HepG2 (cell line): ENCODE measurements at regions not wholly inside any gene's neighbourhood (a gene's known extent, or its start where the extent isn't known, plus 50 kb on each side); places are given as distances from the start of the nearest gene placed in this dataset.
A peak's percentile ranks its signal among the peaks of the same experiment; 100 is the strongest.

ENCODE experiments used
- ATAC-seq: fragments of 200-7000 bp; cut with Tn5 transposase; 3 replicates; pipeline ENCODE4 v1.9.1; 2020; ENCODE audit warnings: mild to moderate bottlenecking, moderate library complexity
- BruUV-seq: library from RNA; stranded (reverse); fragments of 400-500 nt; replicated peaks from 2 replicates; lab custom pipeline; 2021; lab: Mats Ljungman, UMichigan
- CTCF ChIA-PET: fragments of 300-600 bp; formaldehyde crosslinking; extraction: SDS; loops from one replicate; lab custom pipeline; 2021; ENCODE audit warnings: low total read pairs, inconsistent platforms, low intra/inter-chr PET ratio; lab: Yijun Ruan, JAX
- POLR2A ChIA-PET: fragments of 350-600 bp; sonication (Branson Sonifier 250); formaldehyde crosslinking; loops from one replicate; lab custom pipeline; 2020; ENCODE audit warnings: antibody characterized with exemption, inconsistent platforms; lab: Yijun Ruan, JAX
- DNase-seq: peaks from one replicate; pipeline ENCODE4 v3.0.0-alpha.2; 2015; ENCODE audit warnings: low spot score
- FAIRE-seq: peaks from 3 replicates; lab custom pipeline; 2011; peaks lifted over from hg19 to GRCh38; lab: Jason Lieb, UNC
- H2AFZ ChIP-seq: one replicate; pipeline ENCODE4 v1.6.1; 2011; ENCODE audit warnings: low read length, inconsistent platforms
- H3K27ac ChIP-seq: fragments of 300-600 bp; 3 replicates; pipeline ENCODE4 v1.8.0; 2011; ENCODE audit warnings: mixed run types, mild to moderate bottlenecking, mixed read lengths, low read length, inconsistent platforms; ENCODE audit not compliant: insufficient read depth; ENCODE audit errors: extremely low read length
- H3K27me3 ChIP-seq, 2 experiments: fragments of 200-600 bp in 1 of 2; 2 replicates in 1 of 2; 3 replicates in 1 of 2; pipeline versions ENCODE4 v1.6.0 to v1.8.0; 2011; ENCODE audit warnings: low read length in 2 of 2, mild to moderate bottlenecking in 2 of 2, moderate library complexity in 2 of 2, inconsistent platforms in 1 of 2; ENCODE audit not compliant: insufficient read depth in 2 of 2, control insufficient read depth in 1 of 2
- H3K36me3 ChIP-seq, 2 experiments: fragments of 200-600 bp in 1 of 2; replicated peaks in 1 of 2; 2 replicates in 1 of 2; 3 replicates in 1 of 2; pipeline versions ENCODE4 v1.5.1 to v1.8.0; 2011; ENCODE audit warnings: low read length in 2 of 2, inconsistent platforms in 1 of 2; ENCODE audit not compliant: insufficient read depth in 2 of 2, control insufficient read depth in 1 of 2
- H3K4me1 ChIP-seq: 2 replicates; pipeline ENCODE4 v1.5.1; 2012; ENCODE audit warnings: low read length, inconsistent platforms; ENCODE audit not compliant: insufficient read depth
- H3K4me2 ChIP-seq: 2 replicates; pipeline ENCODE4 v1.6.0; 2011; ENCODE audit warnings: low read depth, low read length, inconsistent platforms
- H3K4me3 ChIP-seq, 3 experiments: fragments of 200-600 bp in 1 of 3; sonication (generic), shearing (Covaris generic) in 1 of 3; replicated peaks in 1 of 3; 2 replicates each; pipeline ENCODE4 v1.5.1; 2011 to 2016; ENCODE audit warnings: low read length in 3 of 3, inconsistent platforms in 2 of 3, low read depth in 2 of 3, mild to moderate bottlenecking in 2 of 3, control low read depth in 1 of 3, mixed read lengths in 1 of 3; ENCODE audit not compliant: insufficient read depth in 1 of 3
- H3K79me2 ChIP-seq: one replicate; pipeline ENCODE4 v1.6.1; 2011; ENCODE audit warnings: low read length, inconsistent platforms; ENCODE audit not compliant: insufficient read depth
- H3K9ac ChIP-seq: 2 replicates; pipeline ENCODE4 v1.6.0; 2011; ENCODE audit warnings: mild to moderate bottlenecking, low read depth, low read length, inconsistent platforms; ENCODE audit not compliant: insufficient read depth
- H3K9me3 ChIP-seq: 2 replicates; pipeline ENCODE4 v1.5.1; 2012; ENCODE audit warnings: mild to moderate bottlenecking, low read length
- H4K20me1 ChIP-seq: 2 replicates; pipeline ENCODE4 v1.6.0; 2011; ENCODE audit warnings: inconsistent platforms, mild to moderate bottlenecking, low read length, moderate library complexity; ENCODE audit not compliant: insufficient read depth
- HNF4A ChIP-seq: sonication (generic); formaldehyde crosslinking; IDR thresholded peaks from 2 replicates; pipeline ENCODE4 v1.4.0; 2020; ENCODE audit warnings: missing genetic modification reagents
- MAFF ChIP-seq: IDR thresholded peaks from 2 replicates; pipeline ENCODE4 v1.6.1; 2011; ENCODE audit warnings: low read depth, low read length, improper control_type of control experiment
- MAFK ChIP-seq, 2 experiments: IDR thresholded peaks in 1 of 2; conservative IDR thresholded peaks in 1 of 2; 2 replicates each; pipeline ENCODE4 v1.6.1; 2011; ENCODE audit warnings: improper control_type of control experiment in 2 of 2, low read length in 2 of 2
- POGZ ChIP-seq: sonication (generic); formaldehyde crosslinking; IDR thresholded peaks from 2 replicates; pipeline ENCODE4 v1.4.0; 2020; ENCODE audit warnings: mild to moderate bottlenecking, missing genetic modification reagents
- STAG1 ChIP-seq: sonication (generic); formaldehyde crosslinking; IDR thresholded peaks from 2 replicates; pipeline ENCODE4 v1.4.0; 2020; ENCODE audit warnings: missing genetic modification reagents
- WGBS: methylation state at CpG from one replicate; pipeline ENCODE4 v1.1.6; 2017; ENCODE audit warnings: low lambda C conversion rate; 5-methylcytosine and 5-hydroxymethylcytosine counted together
- in situ Hi-C: cut with HindIII; loops from 2 replicates; pipeline ENCODE4 v1.10.0; 2017; ENCODE audit warnings: low pct_unique_long_range_greater_than_20kb; ENCODE audit not compliant: extremely low pct_ligation_motif_present
- intact Hi-C: fragments of 100-400 bp; cut with micrococcal nuclease; formaldehyde crosslinking; loops from one replicate; pipeline ENCODE4 v1.10.0; 2022; ENCODE audit not compliant: unreplicated experiment
- TF ChIP-seq, protein P1 (sequence below): sonication (generic); formaldehyde crosslinking; IDR thresholded peaks from 2 replicates; pipeline ENCODE4 v1.5.0; 2020; ENCODE audit warnings: mild to moderate bottlenecking, missing genetic modification reagents, moderate library complexity

DNA sequence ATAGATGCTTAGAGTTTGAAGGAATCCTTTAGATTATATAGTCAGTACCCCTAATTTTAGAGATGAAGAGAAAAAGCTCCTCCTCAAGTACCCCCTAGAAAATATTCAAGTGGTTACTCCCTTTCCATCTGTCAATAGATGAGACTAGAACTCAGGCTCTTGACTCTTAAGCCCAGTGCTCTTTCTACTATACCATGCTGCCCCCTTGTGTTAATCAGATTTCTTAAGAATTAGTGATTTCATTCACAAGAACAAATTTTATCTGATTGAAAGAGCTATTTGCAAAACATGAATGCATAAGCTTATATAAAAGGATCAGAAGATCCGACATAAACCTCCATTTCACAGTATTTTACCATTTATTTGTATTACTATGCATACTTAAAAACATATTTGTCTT lies 179.3 kb downstream of the TFEC start:
- Histone ChIP-seq H3K27ac (no peak overlapping the region), H2AFZ (no peak overlapping the region), H3K36me3 (no peaks in the 10 kb centered on the region), H3K4me3 (no peak overlapping the region), H3K27me3 (no peaks in the 10 kb centered on the region; a peak in 1 of 5 replicates), H3K79me2 (no peaks in the 10 kb centered on the region), H3K9ac (no peak overlapping the region), H3K9me3 (no peaks in the 10 kb centered on the region), H3K4me2 (no peak overlapping the region), H3K4me1 (no peaks in the 10 kb centered on the region), H4K20me1 (no peaks in the 10 kb centered on the region)
- DNase-seq (peak; percentile 24), FAIRE-seq (no peak), ATAC-seq (no peak)
- ChIA-PET POLR2A (no interaction called here), CTCF (interaction anchor here (0.7 to 1.7 kb wide), 3 partner anchors 495 to 1824 kb away, joined by 3 to 5 read pairs (median 3); no protein-coding TSS in a partner anchor)
- no TSS peak for BruUV-seq
- TF ChIP-seq, protein P1, sequence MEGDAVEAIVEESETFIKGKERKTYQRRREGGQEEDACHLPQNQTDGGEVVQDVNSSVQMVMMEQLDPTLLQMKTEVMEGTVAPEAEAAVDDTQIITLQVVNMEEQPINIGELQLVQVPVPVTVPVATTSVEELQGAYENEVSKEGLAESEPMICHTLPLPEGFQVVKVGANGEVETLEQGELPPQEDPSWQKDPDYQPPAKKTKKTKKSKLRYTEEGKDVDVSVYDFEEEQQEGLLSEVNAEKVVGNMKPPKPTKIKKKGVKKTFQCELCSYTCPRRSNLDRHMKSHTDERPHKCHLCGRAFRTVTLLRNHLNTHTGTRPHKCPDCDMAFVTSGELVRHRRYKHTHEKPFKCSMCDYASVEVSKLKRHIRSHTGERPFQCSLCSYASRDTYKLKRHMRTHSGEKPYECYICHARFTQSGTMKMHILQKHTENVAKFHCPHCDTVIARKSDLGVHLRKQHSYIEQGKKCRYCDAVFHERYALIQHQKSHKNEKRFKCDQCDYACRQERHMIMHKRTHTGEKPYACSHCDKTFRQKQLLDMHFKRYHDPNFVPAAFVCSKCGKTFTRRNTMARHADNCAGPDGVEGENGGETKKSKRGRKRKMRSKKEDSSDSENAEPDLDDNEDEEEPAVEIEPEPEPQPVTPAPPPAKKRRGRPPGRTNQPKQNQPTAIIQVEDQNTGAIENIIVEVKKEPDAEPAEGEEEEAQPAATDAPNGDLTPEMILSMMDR (CRISPR knock-in tag) = peak; percentile 26; the same call in 1 of the 2 replicates
- TF ChIP-seq STAG1 (CRISPR knock-in tag) (peak; percentile 46), HNF4A (no peak)
- intact Hi-C loops = loop anchor here (1.0 to 5.0 kb wide), 3 partner anchors 984 to 1825 kb away; no protein-coding TSS in a partner anchor
- in situ Hi-C loops = no loop called here
- WGBS = 2% methylated on average over 1 of the region's 1 CpG

DNA sequence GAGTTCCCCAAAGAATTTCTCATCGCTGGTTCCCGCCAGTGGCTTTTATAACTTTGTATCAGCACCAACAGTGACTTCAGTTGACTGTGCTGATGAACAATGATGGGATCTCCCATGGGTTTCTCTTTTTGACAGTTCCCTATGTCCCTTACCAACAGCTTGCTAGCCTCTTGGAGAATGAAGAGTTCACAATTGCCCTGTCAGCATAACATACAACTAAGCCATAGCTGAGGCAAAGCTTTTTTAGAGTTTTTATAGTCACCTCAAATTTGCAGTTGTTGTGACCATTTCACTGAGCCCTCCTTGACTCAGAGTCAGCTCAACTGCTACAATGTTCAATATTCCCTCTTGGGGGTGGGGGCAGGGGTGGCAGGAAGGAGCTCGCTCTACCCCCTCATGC lies 179.8 kb downstream of the TFEC start:
- in situ Hi-C loops (no loop called here), intact Hi-C loops (loop anchor here (1.0 to 5.0 kb wide), 3 partner anchors 983 to 1824 kb away; no protein-coding TSS in a partner anchor)
- ChIA-PET CTCF (interaction anchor here (0.7 to 1.7 kb wide), 3 partner anchors 495 to 1824 kb away, joined by 3 to 5 read pairs (median 3); no protein-coding TSS in a partner anchor), POLR2A (no interaction called here)
- no peak for ATAC-seq
- Histone ChIP-seq H3K4me2 (no peak overlapping the region), H2AFZ (no peak overlapping the region), H3K27ac (no peak overlapping the region), H3K9me3 (no peaks in the 10 kb centered on the region), H4K20me1 (no peaks in the 10 kb centered on the region), H3K79me2 (no peaks in the 10 kb centered on the region), H3K4me1 (no peaks in the 10 kb centered on the region), H3K27me3 (no peaks in the 10 kb centered on the region; a peak in 1 of 5 replicates), H3K36me3 (no peaks in the 10 kb centered on the region), H3K9ac (no peak overlapping the region), H3K4me3 (no peak overlapping the region)
- BruUV-seq = no TSS peak
- no peak for TF ChIP-seq POGZ (CRISPR knock-in tag)
- TF ChIP-seq MAFK (conservative IDR thresholded peaks at IDR 0.05 in 1 of 2, IDR thresholded peaks at IDR 0.05 in 1 of 2; ENCODE audit: low read length in 2 of 2) = peak; percentile 75 to 89
- peak; percentile 75 for TF ChIP-seq MAFF
- 3% methylated on average over 3 of the region's 3 CpGs for WGBS
- DNase-seq = no peak
- no peak for FAIRE-seq
